ENCODE measurements at regions not wholly inside any gene's neighbourhood (a gene's known extent, or its start where the extent isn't known, plus 50 kb on each side); places are given as distances from the start of the nearest gene placed in this dataset.

DNA sequence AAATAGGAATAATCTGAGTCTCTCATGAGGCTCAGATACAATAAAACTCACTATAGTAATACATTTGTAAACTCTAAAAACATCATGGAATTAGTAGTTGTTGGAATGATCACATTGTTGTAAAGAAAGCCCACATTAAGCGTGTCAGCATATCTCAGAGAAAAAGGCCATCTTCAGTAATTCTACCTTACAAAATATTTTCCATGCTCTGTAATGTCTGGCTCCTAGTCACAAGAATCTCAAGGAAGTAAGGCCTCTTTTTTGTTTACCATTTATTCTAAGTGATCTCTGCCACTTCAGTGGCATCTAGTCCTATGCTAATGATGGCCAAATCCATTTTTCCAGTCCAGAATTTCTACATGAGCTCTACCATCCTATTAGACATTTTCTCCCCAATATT lies 240.2 kb upstream of the ZNF717 start:
- no peaks in the 10 kb centered on the region for H3K9me3 ChIP-seq (ENCODE audit: control insufficient read depth, insufficient read depth, low read length)
- H3K36me3 ChIP-seq (ENCODE audit: insufficient read depth, low read length) = no peaks in the 10 kb centered on the region
- H3K9ac ChIP-seq (ENCODE audit: low read depth, low read length) = no peak overlapping the region
- H3K4me1 ChIP-seq (ENCODE audit: insufficient read depth, low read length) = 0 out of 2 replicates have a peak, but pooled peaks cover 3% of the 10 kb centered on the region

DNA sequence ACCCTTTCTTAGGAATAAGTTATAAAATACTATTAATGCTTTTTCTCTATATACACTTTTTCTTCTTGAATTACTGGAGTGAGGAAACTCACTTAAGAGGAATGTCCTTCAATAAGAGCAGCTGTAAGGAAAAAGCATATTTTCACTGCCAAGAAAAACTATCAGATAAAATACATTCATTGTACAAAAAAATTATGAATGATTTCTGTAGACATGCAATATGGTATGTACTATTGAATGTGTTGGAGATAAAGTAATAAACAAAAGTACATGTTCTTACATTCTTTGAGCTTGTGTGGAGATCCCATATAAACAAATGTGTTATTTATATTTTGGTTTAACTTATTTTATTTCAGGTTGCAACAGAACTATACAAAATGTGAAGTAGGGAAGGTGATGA lies 241.0 kb upstream of the ZNF717 start:
- no peak overlapping the region for H3K9ac ChIP-seq (ENCODE audit: low read depth, low read length)
- no peaks in the 10 kb centered on the region for H3K36me3 ChIP-seq (ENCODE audit: insufficient read depth, low read length)
- H3K4me1 ChIP-seq (ENCODE audit: insufficient read depth, low read length) = 0 out of 2 replicates have a peak, but pooled peaks cover 3% of the 10 kb centered on the region
- H3K9me3 ChIP-seq (ENCODE audit: control insufficient read depth, insufficient read depth, low read length) = no peaks in the 10 kb centered on the region

DNA sequence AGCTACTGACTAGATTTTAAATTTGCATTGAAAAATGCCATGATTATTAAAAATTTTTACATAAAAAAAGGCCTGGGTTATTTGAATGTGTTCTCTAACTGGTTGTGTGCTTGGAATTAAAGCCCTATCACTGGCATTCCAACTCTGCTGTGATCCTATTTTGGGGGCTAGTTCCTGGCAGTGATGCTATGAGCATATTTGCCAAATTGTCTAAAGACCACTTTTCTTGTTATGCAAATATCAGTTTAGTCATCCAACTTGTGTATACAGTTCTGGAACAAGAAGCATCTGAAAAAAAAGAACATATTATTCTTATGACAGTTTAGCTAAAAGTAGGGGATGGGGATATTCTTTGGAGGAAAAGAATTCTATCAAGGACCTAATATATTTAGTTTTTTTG lies 243.4 kb upstream of the ZNF717 start:
- Histone ChIP-seq H3K9ac (ENCODE audit: low read depth, low read length) (no peak overlapping the region), H3K9me3 (ENCODE audit: control insufficient read depth, insufficient read depth, low read length) (no peaks in the 10 kb centered on the region; the same call in 1 of the 2 replicates), H3K36me3 (ENCODE audit: insufficient read depth, low read length) (no peaks in the 10 kb centered on the region), H3K4me1 (ENCODE audit: insufficient read depth, low read length) (0 out of 2 replicates have a peak, but pooled peaks cover 3% of the 10 kb centered on the region)

DNA sequence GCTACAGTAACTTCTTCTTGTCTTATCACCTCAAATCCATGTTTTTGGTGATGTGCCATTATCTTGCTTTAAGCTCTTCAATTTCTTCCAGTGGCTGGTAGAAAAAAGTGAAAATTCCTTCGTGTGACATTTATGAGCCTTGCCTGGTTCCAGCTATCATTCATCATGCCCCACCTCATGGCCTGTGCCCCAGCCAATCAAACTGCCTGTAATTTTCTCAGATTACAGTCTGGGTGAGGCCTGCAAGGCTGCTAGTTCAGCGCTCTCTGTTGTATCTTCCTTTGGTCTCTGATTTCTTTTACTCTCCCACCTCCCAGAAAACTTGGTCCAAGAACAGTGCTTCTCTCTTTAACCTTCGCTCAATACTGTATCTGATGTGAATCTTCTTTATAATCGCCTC lies 249.3 kb upstream of the ZNF717 start:
- peaks cover 23% of the 10 kb centered on the region for H3K4me1 ChIP-seq (ENCODE audit: insufficient read depth, low read length)
- H3K9me3 ChIP-seq (ENCODE audit: control insufficient read depth, insufficient read depth, low read length) = no peaks in the 10 kb centered on the region; the same call in 1 of the 2 replicates
- no peak overlapping the region for H3K9ac ChIP-seq (ENCODE audit: low read depth, low read length)

DNA sequence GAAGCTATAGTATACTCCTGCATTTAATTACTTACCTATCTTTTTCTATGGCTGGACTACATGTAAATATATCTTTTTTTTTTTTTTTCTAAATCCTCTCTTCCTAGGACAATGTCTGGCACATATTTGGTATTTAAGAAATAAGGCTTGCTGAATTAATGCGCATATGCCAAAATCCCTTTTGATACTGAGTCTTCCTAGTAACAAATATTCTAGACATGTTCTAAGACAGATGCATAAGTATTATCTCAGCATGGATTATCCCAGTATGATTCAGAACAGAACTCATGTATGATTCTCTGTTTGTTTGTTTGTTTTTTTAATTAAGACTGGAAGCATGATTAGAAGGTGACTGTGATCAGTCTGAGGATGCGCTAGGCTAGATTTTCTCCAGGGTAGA lies 249.8 kb upstream of the ZNF717 start:
- H3K36me3 ChIP-seq (ENCODE audit: insufficient read depth, low read length) = no peaks in the 10 kb centered on the region
- H3K4me1 ChIP-seq (ENCODE audit: insufficient read depth, low read length) = peaks cover 23% of the 10 kb centered on the region
- H3K9ac ChIP-seq (ENCODE audit: low read depth, low read length) = no peak overlapping the region
- no peaks in the 10 kb centered on the region; the same call in 1 of the 2 replicates for H3K9me3 ChIP-seq (ENCODE audit: control insufficient read depth, insufficient read depth, low read length)

More for the DNA sequence above, 249.3 kb upstream of the ZNF717 start:
- no peaks in the 10 kb centered on the region for H3K36me3 ChIP-seq (ENCODE audit: insufficient read depth, low read length)

DNA sequence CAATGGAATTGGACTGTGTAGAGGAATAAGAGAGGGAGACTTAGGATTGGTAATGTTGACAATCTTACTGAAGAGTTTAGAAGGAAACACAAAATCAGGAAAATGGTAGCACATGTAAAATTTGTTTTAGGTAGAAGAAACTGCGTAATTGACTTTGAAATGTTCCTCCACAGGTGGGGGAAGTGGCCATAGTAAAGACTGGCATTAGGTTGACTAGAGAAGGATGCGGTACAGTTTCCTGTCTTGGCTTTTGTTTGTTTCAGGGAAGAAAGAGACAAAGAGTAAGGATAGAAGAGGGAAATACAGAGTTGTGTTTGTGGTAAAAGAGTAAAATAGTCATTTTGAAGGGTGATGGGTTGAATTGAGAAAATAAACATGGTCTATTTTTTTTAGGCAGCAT lies 253.6 kb upstream of the ZNF717 start:
- Histone ChIP-seq H3K4me1 (ENCODE audit: insufficient read depth, low read length) (peaks cover 48% of the 10 kb centered on the region), H3K9ac (ENCODE audit: low read depth, low read length) (peak overlapping the region; percentile 14; the same call in 1 of the 2 replicates), H3K36me3 (ENCODE audit: insufficient read depth, low read length) (no peaks in the 10 kb centered on the region), H3K9me3 (ENCODE audit: control insufficient read depth, insufficient read depth, low read length) (no peaks in the 10 kb centered on the region)

DNA sequence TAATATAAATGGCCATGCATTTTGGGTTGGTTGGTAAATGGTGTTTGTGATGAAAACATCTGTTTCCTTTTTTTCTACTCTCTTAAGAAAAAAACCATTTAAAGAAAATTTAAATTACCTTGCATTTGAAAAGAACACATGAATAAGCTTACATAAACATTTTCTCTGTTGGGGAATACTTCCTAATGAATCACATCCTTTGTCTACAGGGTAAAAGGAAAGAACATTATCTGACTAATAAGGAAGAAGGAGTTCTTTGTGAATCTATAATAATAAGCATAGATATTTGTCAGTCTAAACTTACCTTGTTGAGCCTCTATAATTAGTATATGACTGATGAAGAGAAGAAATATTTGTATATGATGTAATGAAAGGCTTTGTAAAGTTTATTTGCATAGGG lies 254.1 kb upstream of the ZNF717 start:
- peaks cover 53% of the 10 kb centered on the region for H3K4me1 ChIP-seq (ENCODE audit: insufficient read depth, low read length)
- no peaks in the 10 kb centered on the region for H3K36me3 ChIP-seq (ENCODE audit: insufficient read depth, low read length)
- no peak overlapping the region; the same call in 1 of the 2 replicates for H3K9ac ChIP-seq (ENCODE audit: low read depth, low read length)
- no peaks in the 10 kb centered on the region for H3K9me3 ChIP-seq (ENCODE audit: control insufficient read depth, insufficient read depth, low read length)

DNA sequence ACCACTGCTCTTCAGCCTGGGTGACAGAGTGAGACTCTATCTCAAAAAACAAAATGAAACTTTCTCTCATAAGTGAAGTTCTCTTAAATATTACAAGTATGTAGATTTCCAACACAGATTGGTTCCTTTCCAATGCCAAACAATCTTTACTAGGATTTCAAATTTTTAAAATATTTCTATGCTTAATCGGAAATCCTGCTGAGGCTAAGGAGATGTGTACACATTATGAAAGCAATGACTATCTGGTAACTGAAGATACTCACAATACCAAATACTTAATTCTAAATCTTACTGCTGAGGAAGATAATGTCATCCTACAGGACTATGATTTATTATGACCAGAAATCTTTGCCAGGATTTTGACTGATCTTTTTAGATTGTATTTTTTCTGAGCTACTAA lies 255.6 kb upstream of the ZNF717 start:
- H3K9me3 ChIP-seq (ENCODE audit: control insufficient read depth, insufficient read depth, low read length) = no peaks in the 10 kb centered on the region
- H3K9ac ChIP-seq (ENCODE audit: low read depth, low read length) = no peak overlapping the region

DNA sequence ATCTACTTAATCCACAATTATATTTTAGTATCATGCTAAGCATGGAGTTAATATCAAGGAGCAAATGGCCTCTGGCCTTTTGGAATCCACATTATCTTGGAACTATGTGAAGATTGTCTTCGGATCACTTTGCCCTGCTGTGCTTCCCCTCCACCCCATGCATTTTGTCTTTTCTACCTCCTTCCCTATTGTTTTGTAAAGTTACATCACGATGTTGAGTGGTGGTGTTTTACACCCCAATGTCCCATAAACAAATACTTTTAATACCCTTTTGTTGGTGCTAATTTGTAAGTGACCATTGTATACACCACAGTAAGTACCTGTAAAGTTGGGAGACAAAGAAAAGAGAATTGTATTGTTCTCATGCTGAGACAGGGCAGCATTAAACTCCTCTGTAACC lies 258.4 kb upstream of the ZNF717 start:
- Histone ChIP-seq H3K4me1 (ENCODE audit: insufficient read depth, low read length) (peaks cover 52% of the 10 kb centered on the region), H3K36me3 (ENCODE audit: insufficient read depth, low read length) (no peaks in the 10 kb centered on the region), H3K9ac (ENCODE audit: low read depth, low read length) (no peak overlapping the region), H3K9me3 (ENCODE audit: control insufficient read depth, insufficient read depth, low read length) (no peaks in the 10 kb centered on the region)

More for the DNA sequence above, 255.6 kb upstream of the ZNF717 start:
- Histone ChIP-seq H3K36me3 (ENCODE audit: insufficient read depth, low read length) (no peaks in the 10 kb centered on the region), H3K4me1 (ENCODE audit: insufficient read depth, low read length) (peaks cover 54% of the 10 kb centered on the region)

DNA sequence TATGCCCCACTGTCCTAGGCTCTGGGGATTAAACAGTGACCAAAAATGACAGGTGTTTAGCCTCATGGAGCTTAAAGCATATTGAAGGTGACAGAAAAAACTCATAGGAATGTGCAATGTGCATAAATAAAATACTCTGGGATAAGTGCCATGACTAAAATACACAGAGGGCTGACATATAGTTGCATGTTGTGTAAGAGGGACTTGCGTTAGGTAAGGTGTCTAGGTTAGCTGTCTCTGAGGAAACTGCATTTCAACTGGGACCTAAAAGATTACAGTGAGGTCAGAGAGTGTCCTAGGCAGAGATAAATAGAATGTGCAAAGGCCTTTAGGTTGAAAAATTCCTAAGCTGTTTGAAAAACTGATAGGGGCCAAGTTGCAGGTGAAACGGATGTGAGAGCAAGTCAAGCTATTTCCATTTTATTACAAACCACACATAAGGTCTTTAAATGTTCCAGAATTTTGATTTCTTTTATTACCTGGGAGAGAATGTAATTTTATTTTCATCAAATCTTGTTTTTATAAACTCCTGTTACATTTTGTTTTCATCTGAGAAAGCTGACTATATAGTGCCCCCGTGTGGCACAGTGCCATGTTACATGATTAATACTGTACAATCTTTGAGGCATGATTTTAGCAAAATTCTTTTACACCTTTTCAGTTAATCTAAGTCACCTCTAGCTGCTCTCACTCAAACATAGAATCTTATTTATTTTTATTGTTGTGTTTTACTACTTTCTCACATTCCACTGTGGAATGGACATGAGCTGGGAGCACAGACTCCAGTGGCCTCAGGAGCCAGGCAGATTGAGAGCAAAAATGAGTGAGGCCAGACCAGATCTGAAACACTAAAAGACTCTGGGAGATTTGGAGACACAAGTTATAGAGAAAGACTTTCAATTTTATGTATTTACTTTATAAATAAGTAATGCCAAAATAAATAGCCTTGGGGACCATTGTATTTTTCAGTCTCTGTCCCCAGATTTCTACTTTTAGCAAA lies 259.6 kb upstream of the ZNF717 start:
- Histone ChIP-seq H3K9ac (ENCODE audit: low read depth, low read length) (peak overlapping the region; percentile 36; the same call in 1 of the 2 replicates), H3K4me1 (ENCODE audit: insufficient read depth, low read length) (peaks cover 49% of the 10 kb centered on the region), H3K9me3 (ENCODE audit: control insufficient read depth, insufficient read depth, low read length) (no peaks in the 10 kb centered on the region), H3K36me3 (ENCODE audit: insufficient read depth, low read length) (no peaks in the 10 kb centered on the region)

DNA sequence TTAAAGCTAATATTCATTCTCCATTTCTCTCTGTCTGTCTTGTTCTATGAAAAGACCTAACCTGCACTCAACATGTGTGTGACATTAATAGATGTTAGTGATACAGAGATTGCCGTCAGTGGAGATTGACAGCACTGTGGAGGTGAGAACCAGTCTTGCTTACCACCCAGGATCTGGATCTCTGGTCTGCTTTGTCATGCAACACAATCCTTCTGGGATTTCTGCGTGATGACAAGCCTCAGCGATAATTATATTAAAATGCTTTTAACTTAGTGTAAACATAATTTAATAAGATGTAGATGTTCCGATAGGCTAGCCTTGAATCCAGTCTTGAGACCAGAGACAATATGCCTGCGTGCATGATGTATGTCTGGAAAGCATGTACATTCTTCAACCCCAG lies 262.0 kb upstream of the ZNF717 start:
- Histone ChIP-seq H3K36me3 (ENCODE audit: insufficient read depth, low read length) (no peaks in the 10 kb centered on the region), H3K9me3 (ENCODE audit: control insufficient read depth, insufficient read depth, low read length) (no peaks in the 10 kb centered on the region), H3K9ac (ENCODE audit: low read depth, low read length) (no peak overlapping the region), H3K4me1 (ENCODE audit: insufficient read depth, low read length) (peaks cover 37% of the 10 kb centered on the region)

DNA sequence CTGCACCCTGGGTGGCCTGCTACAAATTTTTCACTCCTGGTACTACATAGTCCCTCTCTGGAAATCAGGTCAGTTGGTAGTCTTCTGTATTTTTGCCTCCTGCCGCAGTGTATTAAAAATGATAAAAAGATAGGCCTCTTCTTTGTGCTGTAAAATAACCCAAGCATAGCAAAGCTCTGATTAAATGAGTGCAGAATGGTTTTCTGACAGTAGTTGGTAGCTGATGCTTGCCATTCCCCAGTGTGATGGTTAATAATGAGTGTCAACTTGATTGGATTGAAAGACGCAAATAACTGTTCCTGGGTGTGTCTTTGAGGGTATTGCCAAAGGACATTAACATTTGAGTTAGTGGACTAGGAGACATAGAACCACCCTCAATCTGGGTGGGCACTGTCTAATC lies 264.4 kb upstream of the ZNF717 start:
- Histone ChIP-seq H3K36me3 (ENCODE audit: insufficient read depth, low read length) (no peaks in the 10 kb centered on the region), H3K9ac (ENCODE audit: low read depth, low read length) (no peak overlapping the region), H3K9me3 (ENCODE audit: control insufficient read depth, insufficient read depth, low read length) (no peaks in the 10 kb centered on the region), H3K4me1 (ENCODE audit: insufficient read depth, low read length) (peaks cover 20% of the 10 kb centered on the region)

DNA sequence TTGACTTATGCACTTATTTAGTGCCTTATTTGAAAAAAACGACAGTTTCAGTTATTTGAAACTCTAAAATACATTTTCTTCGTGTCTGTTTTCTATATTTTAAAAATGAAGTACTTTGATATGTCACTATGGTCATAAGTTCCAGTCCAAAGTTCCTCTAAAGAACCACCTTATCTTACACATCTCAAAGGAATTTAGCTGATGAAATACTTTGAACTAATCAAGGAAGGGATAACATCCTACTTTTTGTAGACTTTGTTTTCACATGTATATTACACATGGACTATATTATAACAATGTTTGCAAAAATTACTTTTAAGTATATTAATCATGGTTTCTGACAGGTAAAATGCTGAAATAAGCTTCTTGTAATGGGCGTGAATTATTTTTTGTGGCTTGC lies 265.8 kb upstream of the ZNF717 start:
- no peak overlapping the region for H3K9ac ChIP-seq (ENCODE audit: low read depth, low read length)
- no peaks in the 10 kb centered on the region for H3K36me3 ChIP-seq (ENCODE audit: insufficient read depth, low read length)
- H3K9me3 ChIP-seq (ENCODE audit: control insufficient read depth, insufficient read depth, low read length) = no peaks in the 10 kb centered on the region; the same call in 1 of the 2 replicates
- peaks cover 10% of the 10 kb centered on the region for H3K4me1 ChIP-seq (ENCODE audit: insufficient read depth, low read length)

DNA sequence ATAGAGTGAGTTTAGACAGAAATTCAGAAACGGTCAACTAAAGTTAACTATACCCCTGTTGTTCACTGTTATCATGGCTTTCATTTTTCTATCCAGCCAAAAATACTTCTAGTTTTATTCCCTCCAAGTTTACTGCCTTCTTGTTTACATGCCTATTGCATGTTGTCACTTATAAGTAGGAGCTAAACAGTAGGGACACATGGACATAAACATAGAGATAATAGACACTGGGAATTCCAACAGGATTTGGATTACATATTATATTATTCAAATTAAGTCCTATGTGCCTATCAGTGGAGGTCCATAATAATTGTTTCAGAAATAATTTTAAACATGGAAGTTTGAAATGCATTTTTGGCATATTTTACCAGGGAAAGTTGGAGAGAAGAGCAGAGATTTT lies 269.1 kb upstream of the ZNF717 start:
- Histone ChIP-seq H3K4me1 (ENCODE audit: insufficient read depth, low read length) (peaks cover 4% of the 10 kb centered on the region; the same call in 1 of the 2 replicates), H3K36me3 (ENCODE audit: insufficient read depth, low read length) (no peaks in the 10 kb centered on the region), H3K9ac (ENCODE audit: low read depth, low read length) (no peak overlapping the region), H3K9me3 (ENCODE audit: control insufficient read depth, insufficient read depth, low read length) (no peaks in the 10 kb centered on the region; the same call in 1 of the 2 replicates)

DNA sequence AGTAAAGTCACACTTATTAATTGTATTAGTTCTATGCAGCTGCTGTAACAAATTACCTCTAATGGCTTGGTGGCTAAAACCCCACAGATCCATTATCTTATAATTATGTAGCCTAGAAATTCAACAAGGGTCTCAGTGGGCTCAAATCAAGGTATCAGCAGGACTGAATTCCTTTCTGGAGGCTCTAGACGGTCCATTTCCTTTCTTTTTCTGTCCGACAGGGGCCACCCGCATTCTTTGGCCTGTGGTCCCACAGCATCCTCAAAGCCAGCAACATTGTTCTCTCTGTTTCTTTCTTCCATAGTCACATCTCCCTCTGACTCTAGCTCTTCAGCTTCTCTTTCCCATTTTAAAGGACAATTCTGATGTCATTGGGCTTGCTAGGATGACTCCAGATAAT lies 276.3 kb upstream of the ZNF717 start:
- peaks cover 6% of the 10 kb centered on the region; the same call in 1 of the 2 replicates for H3K9me3 ChIP-seq (ENCODE audit: control insufficient read depth, insufficient read depth, low read length)
- no peaks in the 10 kb centered on the region for H3K36me3 ChIP-seq (ENCODE audit: insufficient read depth, low read length)
- no peak overlapping the region for H3K9ac ChIP-seq (ENCODE audit: low read depth, low read length)
- peaks cover 21% of the 10 kb centered on the region for H3K4me1 ChIP-seq (ENCODE audit: insufficient read depth, low read length)
